Adrenal gland (tissue), 5 donors: ENCODE measurements at regions not wholly inside any gene's neighbourhood (a gene's known extent, or its start where the extent isn't known, plus 50 kb on each side); places are given as distances from the start of the nearest gene placed in this dataset.

Experiments
- POLR2A ChIP-seq, 2 donors: fragments of 450-650 bp; IDR thresholded peaks; one replicate each; pipeline ENCODE4 v1.6.1; 2017; ENCODE audit warnings: antibody characterized with exemption in 2 of 2, mild to moderate bottlenecking in 2 of 2, moderate library complexity in 1 of 2
- TF ChIP-seq, protein P1 (sequence below), 6 experiments: fragments of 450-650 bp in 4 of 6; fragments of 200-600 bp in 2 of 6; sonication (generic) in 1 of 6; IDR thresholded peaks; 1 replicate in 5 of 6; 2 replicates in 1 of 6; pipeline versions ENCODE4 v1.5.1 to v1.8.0; 2016 to 2021; ENCODE audit warnings: antibody characterized with exemption in 6 of 6, mild to moderate bottlenecking in 2 of 6, moderate library complexity in 1 of 6
- donor health status: DM: no; HTN: no; CAD: no.

DNA sequence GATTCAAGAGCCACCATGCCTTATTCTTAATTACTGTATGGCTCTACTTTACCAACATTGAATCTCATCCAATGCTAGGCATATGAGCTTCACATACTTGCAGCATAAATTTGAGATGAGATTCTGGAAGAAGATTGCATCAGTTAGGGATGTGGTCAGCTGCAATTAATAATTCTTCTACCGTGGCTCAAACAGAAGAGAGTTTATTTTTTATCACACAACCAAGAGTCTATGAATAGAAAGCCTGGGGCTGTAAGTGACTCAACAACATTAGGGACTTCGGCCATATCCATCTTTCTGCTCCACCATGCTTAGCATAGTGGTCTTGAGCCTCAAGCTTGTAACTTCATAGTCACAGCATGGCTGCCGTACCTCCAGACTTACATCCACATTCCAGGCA is 179.4 kb upstream of the IRX6 start:
- TF ChIP-seq, protein P1, sequence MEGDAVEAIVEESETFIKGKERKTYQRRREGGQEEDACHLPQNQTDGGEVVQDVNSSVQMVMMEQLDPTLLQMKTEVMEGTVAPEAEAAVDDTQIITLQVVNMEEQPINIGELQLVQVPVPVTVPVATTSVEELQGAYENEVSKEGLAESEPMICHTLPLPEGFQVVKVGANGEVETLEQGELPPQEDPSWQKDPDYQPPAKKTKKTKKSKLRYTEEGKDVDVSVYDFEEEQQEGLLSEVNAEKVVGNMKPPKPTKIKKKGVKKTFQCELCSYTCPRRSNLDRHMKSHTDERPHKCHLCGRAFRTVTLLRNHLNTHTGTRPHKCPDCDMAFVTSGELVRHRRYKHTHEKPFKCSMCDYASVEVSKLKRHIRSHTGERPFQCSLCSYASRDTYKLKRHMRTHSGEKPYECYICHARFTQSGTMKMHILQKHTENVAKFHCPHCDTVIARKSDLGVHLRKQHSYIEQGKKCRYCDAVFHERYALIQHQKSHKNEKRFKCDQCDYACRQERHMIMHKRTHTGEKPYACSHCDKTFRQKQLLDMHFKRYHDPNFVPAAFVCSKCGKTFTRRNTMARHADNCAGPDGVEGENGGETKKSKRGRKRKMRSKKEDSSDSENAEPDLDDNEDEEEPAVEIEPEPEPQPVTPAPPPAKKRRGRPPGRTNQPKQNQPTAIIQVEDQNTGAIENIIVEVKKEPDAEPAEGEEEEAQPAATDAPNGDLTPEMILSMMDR (IDR thresholded peaks at IDR 0.05): no peak
- no peak for TF ChIP-seq POLR2A (IDR thresholded peaks at IDR 0.05)
